Left lung (tissue), 4 donors: ENCODE measurements at regions not wholly inside any gene's neighbourhood (a gene's known extent, or its start where the extent isn't known, plus 50 kb on each side); places are given as distances from the start of the nearest gene placed in this dataset.

Experiments used
- ATAC-seq: fragments of 200-7000 bp; cut with Tn5 transposase; one replicate; pipeline ENCODE4 v1.9.1; 2020; ENCODE audit warnings: moderate library complexity
- DNase-seq, 4 donors: peaks; one replicate each; pipeline ENCODE4 v3.0.0-alpha.2; 2013 to 2020
- H3K27ac ChIP-seq, 2 donors: fragments of 200-600 bp; sonication (generic) in 1 of 2; one replicate each; pipeline versions ENCODE4 v1.5.0 to v1.8.0; 2020 to 2021
- H3K27me3 ChIP-seq, 2 donors: fragments of 200-600 bp; sonication (generic) in 1 of 2; one replicate each; pipeline versions ENCODE4 v1.5.0 to v1.8.0; 2020 to 2021
- H3K36me3 ChIP-seq, 2 donors: fragments of 200-600 bp; sonication (generic) in 1 of 2; one replicate each; pipeline versions ENCODE4 v1.5.0 to v1.8.0; 2020 to 2021
- H3K4me1 ChIP-seq, 2 donors: fragments of 200-600 bp; one replicate each; pipeline ENCODE4 v1.8.0; 2021
- H3K4me3 ChIP-seq, 2 donors: fragments of 200-600 bp; sonication (generic) in 1 of 2; one replicate each; pipeline versions ENCODE4 v1.5.0 to v1.8.0; 2020 to 2021; ENCODE audit warnings: mild to moderate bottlenecking in 1 of 2
- H3K9me3 ChIP-seq, 2 donors: fragments of 200-600 bp; sonication (generic) in 1 of 2; one replicate each; pipeline versions ENCODE4 v1.5.0 to v1.8.0; 2020 to 2021
- intact Hi-C, 2 donors: fragments of 100-400 bp; cut with DNase I; formaldehyde crosslinking; loops; one replicate each; pipeline versions ENCODE4 v1.11.2 to v1.14.2; 2022
- TF ChIP-seq, protein P1 (sequence below), 2 donors: fragments of 200-600 bp; sonication (generic) in 1 of 2; IDR thresholded peaks; one replicate each; pipeline versions ENCODE4 v1.5.0 to v1.8.0; 2021; ENCODE audit warnings: antibody characterized with exemption in 2 of 2
- donor health status: DM: no; HTN: yes; CAD: no.
- donor health status: DM: no; HTN: no; CAD: no.

DNA sequence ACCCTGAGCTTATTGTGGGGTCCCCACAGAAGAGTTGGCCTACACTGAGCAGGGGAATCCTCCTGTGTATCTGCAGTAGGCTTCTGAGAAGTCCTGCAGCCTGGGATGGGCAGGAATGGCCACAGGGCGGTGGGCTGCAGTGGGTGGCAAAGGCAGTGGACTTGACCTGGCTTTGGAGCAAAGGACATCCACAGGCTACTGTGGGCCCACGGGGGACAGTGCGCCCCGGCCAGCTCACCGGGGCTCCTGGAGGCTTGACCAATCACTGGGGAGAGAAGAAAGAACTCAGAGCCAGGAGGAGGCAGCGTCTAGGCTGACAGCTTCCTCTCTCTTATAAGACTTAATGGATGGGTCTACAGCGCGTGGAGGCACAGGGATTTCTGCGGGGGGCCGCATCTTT is 488.8 kb upstream of the MGMT start:
- TF ChIP-seq, protein P1, sequence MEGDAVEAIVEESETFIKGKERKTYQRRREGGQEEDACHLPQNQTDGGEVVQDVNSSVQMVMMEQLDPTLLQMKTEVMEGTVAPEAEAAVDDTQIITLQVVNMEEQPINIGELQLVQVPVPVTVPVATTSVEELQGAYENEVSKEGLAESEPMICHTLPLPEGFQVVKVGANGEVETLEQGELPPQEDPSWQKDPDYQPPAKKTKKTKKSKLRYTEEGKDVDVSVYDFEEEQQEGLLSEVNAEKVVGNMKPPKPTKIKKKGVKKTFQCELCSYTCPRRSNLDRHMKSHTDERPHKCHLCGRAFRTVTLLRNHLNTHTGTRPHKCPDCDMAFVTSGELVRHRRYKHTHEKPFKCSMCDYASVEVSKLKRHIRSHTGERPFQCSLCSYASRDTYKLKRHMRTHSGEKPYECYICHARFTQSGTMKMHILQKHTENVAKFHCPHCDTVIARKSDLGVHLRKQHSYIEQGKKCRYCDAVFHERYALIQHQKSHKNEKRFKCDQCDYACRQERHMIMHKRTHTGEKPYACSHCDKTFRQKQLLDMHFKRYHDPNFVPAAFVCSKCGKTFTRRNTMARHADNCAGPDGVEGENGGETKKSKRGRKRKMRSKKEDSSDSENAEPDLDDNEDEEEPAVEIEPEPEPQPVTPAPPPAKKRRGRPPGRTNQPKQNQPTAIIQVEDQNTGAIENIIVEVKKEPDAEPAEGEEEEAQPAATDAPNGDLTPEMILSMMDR (IDR thresholded peaks at IDR 0.05) = no peak
- intact Hi-C loops = no loop called here
- ATAC-seq (no peak), DNase-seq (peak in 1 of 4 donors; percentile 67)
- Histone ChIP-seq H3K27ac (no peak overlapping the region), H3K27me3 (no peaks in the 10 kb centered on the region), H3K4me1 (no peaks in the 10 kb centered on the region), H3K9me3 (no peaks in the 10 kb centered on the region), H3K4me3 (no peak overlapping the region), H3K36me3 (no peaks in the 10 kb centered on the region)

DNA sequence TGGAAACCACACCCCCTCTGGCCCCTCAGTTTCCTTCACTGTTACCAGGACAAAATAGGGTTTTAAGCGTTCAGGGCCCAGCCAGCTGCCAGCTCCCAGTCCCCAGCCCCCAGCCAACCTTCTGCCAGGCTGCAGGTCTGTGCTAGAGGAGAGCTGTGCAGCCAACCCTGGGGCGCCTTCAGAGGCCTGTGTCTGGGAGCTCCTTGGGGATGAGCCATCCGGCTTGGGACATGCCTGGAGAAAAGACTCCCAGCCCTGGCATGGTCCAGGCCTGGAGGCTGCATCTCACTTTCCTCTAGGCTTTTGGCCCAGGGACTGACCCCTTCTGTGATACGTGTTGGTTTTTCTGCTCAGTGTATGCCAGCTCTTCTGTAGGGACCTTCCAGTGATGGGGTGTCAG is 487.6 kb upstream of the MGMT start:
- TF ChIP-seq, protein P1 (IDR thresholded peaks at IDR 0.05) = no peak
- ATAC-seq (no peak), DNase-seq (no peak)
- Histone ChIP-seq H3K36me3 (no peaks in the 10 kb centered on the region), H3K4me1 (no peaks in the 10 kb centered on the region), H3K27me3 (no peaks in the 10 kb centered on the region), H3K4me3 (no peak overlapping the region), H3K27ac (no peak overlapping the region), H3K9me3 (no peaks in the 10 kb centered on the region)
- intact Hi-C loops = no loop called here

DNA sequence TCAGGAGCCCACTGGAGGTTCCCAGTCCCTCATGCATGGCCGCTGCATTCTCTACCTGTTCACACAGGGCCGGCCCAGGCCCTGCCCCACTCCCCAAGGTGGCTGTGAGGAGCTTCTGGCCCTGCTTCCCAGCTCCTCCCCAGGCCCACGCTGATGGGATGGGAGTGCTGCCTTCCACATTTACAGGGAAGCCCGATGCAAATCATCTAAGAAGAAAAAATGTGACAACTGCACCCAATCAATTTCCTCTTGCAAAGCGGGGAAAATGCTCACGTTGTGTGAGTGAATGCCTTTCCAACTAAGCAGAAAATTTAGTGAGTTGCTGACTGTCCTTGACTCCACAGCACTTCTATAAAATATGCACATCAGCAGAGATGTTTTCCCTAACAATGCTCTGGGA is 485.8 kb upstream of the MGMT start:
- ATAC-seq = no peak
- H3K4me1 ChIP-seq = no peaks in the 10 kb centered on the region
- intact Hi-C loops = no loop called here
- no peaks in the 10 kb centered on the region for H3K36me3 ChIP-seq
- TF ChIP-seq, protein P1 (IDR thresholded peaks at IDR 0.05) = no peak
- H3K4me3 ChIP-seq = no peak overlapping the region
- no peak for DNase-seq
- no peaks in the 10 kb centered on the region for H3K9me3 ChIP-seq
- no peak overlapping the region for H3K27ac ChIP-seq
- no peaks in the 10 kb centered on the region for H3K27me3 ChIP-seq

DNA sequence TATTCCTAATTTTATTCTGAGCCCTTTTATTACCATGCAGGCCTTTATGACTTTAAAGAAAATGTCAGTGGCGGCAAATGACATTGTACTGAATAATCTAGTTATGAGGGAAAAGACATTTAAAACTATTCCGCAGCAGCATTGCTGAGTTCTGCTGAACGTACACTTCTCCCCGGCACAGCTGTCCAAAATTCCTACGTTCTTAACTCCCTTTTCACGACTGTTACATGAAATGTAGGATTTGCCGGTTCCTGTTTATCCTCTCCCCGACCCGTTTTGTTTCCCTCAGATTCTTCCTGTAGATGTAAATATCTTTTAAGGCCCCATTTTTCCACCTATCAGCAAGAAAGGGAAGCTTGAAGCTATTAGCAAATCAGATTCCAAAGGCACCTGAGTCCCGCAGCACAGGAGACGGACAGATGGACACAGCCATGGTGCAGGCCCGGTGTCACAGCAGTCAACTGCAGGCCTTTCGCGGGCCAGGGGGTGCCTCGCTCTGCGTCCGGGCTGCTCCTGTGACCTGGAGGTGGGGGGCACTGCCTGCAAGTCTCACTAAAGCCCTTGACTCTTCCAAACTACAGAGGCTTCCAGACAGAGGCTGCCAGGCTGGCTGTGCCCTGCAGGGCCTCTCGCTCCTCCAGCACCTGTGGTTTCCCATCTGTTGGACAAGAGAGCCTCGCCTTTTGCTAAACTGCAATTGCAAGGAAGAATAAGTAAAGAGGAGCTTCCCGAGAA is 485.0 kb upstream of the MGMT start:
- peak in 1 of 4 donors; percentile 10 for DNase-seq
- no peak overlapping the region for H3K27ac ChIP-seq
- intact Hi-C loops = no loop called here

DNA sequence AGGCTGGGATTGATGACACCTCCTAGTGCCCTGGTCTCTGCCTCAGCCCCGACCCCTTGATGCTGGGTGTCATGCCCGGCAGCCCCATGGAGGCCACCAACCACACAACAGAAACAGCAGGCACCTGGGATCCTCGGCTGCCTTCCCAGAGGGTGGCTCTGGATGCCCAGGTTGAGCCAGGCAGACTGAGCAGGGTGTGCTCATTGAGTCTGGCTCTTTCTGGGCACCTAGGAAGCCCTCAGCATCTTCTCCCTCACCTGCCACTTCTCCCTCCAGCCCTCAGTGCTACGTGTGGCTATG is 484.5 kb upstream of the MGMT start:
- Histone ChIP-seq H3K4me1 (no peaks in the 10 kb centered on the region), H3K4me3 (no peak overlapping the region), H3K27me3 (no peaks in the 10 kb centered on the region), H3K27ac (no peak overlapping the region), H3K36me3 (no peaks in the 10 kb centered on the region), H3K9me3 (no peaks in the 10 kb centered on the region)
- intact Hi-C loops = no loop called here
- DNase-seq = no peak
- no peak for ATAC-seq
- TF ChIP-seq, protein P1 (IDR thresholded peaks at IDR 0.05) = no peak

More for the DNA sequence above, 485.0 kb upstream of the MGMT start:
- no peaks in the 10 kb centered on the region for H3K9me3 ChIP-seq
- H3K36me3 ChIP-seq = no peaks in the 10 kb centered on the region
- TF ChIP-seq, protein P1 (IDR thresholded peaks at IDR 0.05) = no peak
- ATAC-seq = no peak
- no peak overlapping the region for H3K4me3 ChIP-seq
- H3K27me3 ChIP-seq = no peaks in the 10 kb centered on the region
- H3K4me1 ChIP-seq = no peaks in the 10 kb centered on the region
